ENCODE measurements at regions not wholly inside any gene's neighbourhood (a gene's known extent, or its start where the extent isn't known, plus 50 kb on each side); places are given as distances from the start of the nearest gene placed in this dataset.
A peak's percentile ranks its signal among the peaks of the same experiment; 100 is the strongest.

DNA sequence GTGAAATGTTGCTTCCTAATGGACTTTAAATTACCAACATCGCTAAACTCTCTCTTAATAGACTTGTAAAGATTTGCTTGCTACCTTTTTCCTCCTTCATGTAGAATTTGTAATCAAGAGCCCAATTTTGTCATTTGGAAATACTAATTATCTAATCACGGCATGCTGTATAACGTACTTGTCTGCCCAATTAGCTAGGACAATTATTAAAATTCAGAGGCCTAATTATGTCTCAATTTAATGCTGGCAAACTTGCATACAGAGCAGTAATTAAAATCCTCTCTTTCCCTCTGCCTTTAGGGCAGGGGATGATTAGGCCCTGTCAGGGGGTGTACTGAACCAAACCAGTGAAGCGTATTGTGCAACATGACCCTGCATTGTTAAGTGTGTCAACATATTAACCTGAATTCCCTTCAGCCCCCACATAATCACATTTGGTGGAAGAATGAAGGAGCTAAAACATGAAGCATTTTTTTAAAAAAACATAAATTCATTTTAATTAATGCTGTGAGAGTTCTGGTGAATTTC, 137.4 kb upstream of the BARHL2 start:
- Histone ChIP-seq H3K79me1 (ENCODE audit: low read depth, low read length) (no peaks in the 10 kb centered on the region), H3K9me3 (ENCODE audit: insufficient read depth in 2 of 2, low read depth in 1 of 2, low read length in 1 of 2) (no peaks in the 10 kb centered on the region), H3K27me3 (replicated peaks in 1 of 4; ENCODE audit: control insufficient read depth in 3 of 4, extremely low read depth in 1 of 4, insufficient read depth in 3 of 4, low read length in 3 of 4) (peaks cover 15 to 29% (median 22%) of the 10 kb centered on the region in 4 experiments), H3K23me2 (ENCODE audit: low read depth, low read length) (peaks cover 11% of the 10 kb centered on the region), H2BK20ac (ENCODE audit: low read length) (no peak overlapping the region), H3K4me1 (replicated peaks in 1 of 4; ENCODE audit: control insufficient read depth in 3 of 4, insufficient read depth in 4 of 4, low read length in 3 of 4) (peaks cover 0 to 5% (median 2%) of the 10 kb centered on the region in 4 experiments; a peak in 3 of 7 replicates), H3K27ac (ENCODE audit: low read depth, low read length) (no peak overlapping the region), H2BK12ac (ENCODE audit: low read depth, low read length) (no peak overlapping the region), H2BK5ac (ENCODE audit: low read depth, low read length) (no peak overlapping the region), H3K4ac (replicated peaks; ENCODE audit: insufficient read length, low read depth, low read length) (no peak overlapping the region), H3K56ac (replicated peaks; ENCODE audit: insufficient read length, low read depth, low read length) (no peak overlapping the region), H3K4me3 (ENCODE audit: extremely low read depth in 1 of 4, insufficient read depth in 2 of 4, low read depth in 3 of 4, low read length in 4 of 4) (no peak overlapping the region), H2BK15ac (ENCODE audit: low read length) (no peak overlapping the region), H4K8ac (ENCODE audit: extremely low read depth, insufficient read depth, low read length) (no peak overlapping the region), H2BK120ac (replicated peaks; ENCODE audit: low read depth, low read length) (no peak overlapping the region), H4K20me1 (replicated peaks in 1 of 2; ENCODE audit: control insufficient read depth in 1 of 2, insufficient read depth in 2 of 2, low read length in 2 of 2) (peaks cover 0 to 5% of the 10 kb centered on the region in 2 experiments), H4K5ac (ENCODE audit: insufficient read length, low read depth, low read length) (no peak overlapping the region), H3K18ac (ENCODE audit: extremely low read depth, low read length) (no peak overlapping the region), H3K9ac (replicated peaks in 1 of 4; ENCODE audit: extremely low read depth in 1 of 4, low read depth in 3 of 4, low read length in 3 of 4) (no peak overlapping the region), H2AK5ac (ENCODE audit: low read depth, low read length) (no peak overlapping the region), H4K91ac (replicated peaks; ENCODE audit: insufficient read length, low read length) (no peak overlapping the region), H3K4me2 (ENCODE audit: insufficient read depth in 1 of 2, low read depth in 2 of 2, low read length in 2 of 2) (no peak overlapping the region), H3K79me2 (ENCODE audit: control insufficient read depth in 1 of 2, insufficient read depth in 2 of 2, low read length in 2 of 2) (no peaks in the 10 kb centered on the region), H3K36me3 (ENCODE audit: control insufficient read depth in 2 of 4, insufficient read depth in 4 of 4, low read length in 3 of 4) (no peaks in the 10 kb centered on the region), H2AFZ (ENCODE audit: low read length) (no peak overlapping the region), H3K14ac (ENCODE audit: insufficient read length) (no peak overlapping the region), H3K23ac (ENCODE audit: insufficient read length) (no peak overlapping the region)
- WGBS, 2 experiments (ENCODE audit: extremely low coverage in 1 of 2, insufficient coverage in 1 of 2, insufficient read length in 1 of 2, insufficient replicate concordance in 2 of 2, low coverage in 1 of 2, low lambda C conversion rate in 2 of 2, missing lambda C conversion rate in 1 of 2) = 88% methylated on average over 4 of the region's 4 CpGs; no CpG with 5 or more reads in 1 of the 2 experiments
- POLR2A ChIA-PET (ENCODE audit: partially characterized antibody) = no interaction called here
- TF ChIP-seq JUND (IDR thresholded peaks at IDR 0.05; ENCODE audit: low read length) (no peak), TAF7 (optimal IDR thresholded peaks at IDR 0.05; ENCODE audit: borderline replicate concordance, low read depth, low read length) (no peak), TCF12 (IDR thresholded peaks at IDR 0.05; ENCODE audit: low read depth, low read length) (no peak), RXRA (IDR thresholded peaks at IDR 0.05; ENCODE audit: insufficient read depth, low read depth, low read length) (no peak), CEBPB (IDR thresholded peaks at IDR 0.05; ENCODE audit: low read depth, low read length) (0 out of 2 replicates have a peak, but pooled peaks have one; percentile 23), HDAC6 (IDR thresholded peaks at IDR 0.05; ENCODE audit: low read depth, low read length) (no peak)
- TF ChIP-seq, protein P1, sequence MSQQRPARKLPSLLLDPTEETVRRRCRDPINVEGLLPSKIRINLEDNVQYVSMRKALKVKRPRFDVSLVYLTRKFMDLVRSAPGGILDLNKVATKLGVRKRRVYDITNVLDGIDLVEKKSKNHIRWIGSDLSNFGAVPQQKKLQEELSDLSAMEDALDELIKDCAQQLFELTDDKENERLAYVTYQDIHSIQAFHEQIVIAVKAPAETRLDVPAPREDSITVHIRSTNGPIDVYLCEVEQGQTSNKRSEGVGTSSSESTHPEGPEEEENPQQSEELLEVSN (IDR thresholded peaks at IDR 0.05) = no peak
- FAIRE-seq = no peak
- no peak for DNase-seq (ENCODE audit: low read depth in 1 of 2, low spot score in 2 of 2)
- CTCF ChIA-PET (ENCODE audit: partially characterized antibody) = interaction anchor here (1.0 to 11.2 kb wide), 7 partner anchors 22 to 312 kb away, joined by 3 to 139 read pairs (median 4); no protein-coding TSS in a partner anchor

Measured in H1 (cell line).